ENCODE measurements at regions not wholly inside any gene's neighbourhood (a gene's known extent, or its start where the extent isn't known, plus 50 kb on each side); places are given as distances from the start of the nearest gene placed in this dataset.

GRCh38 chr9:81530310-81530810, 159.0 kb downstream of the TLE1 start:
- TF ChIP-seq POLR2A (IDR thresholded peaks at IDR 0.05) (no peak), CTCF (IDR thresholded peaks at IDR 0.05) (no peak)

Measured in body of pancreas (tissue), 4 donors.